ENCODE measurements at regions not wholly inside any gene's neighbourhood (a gene's known extent, or its start where the extent isn't known, plus 50 kb on each side); places are given as distances from the start of the nearest gene placed in this dataset.

DNA sequence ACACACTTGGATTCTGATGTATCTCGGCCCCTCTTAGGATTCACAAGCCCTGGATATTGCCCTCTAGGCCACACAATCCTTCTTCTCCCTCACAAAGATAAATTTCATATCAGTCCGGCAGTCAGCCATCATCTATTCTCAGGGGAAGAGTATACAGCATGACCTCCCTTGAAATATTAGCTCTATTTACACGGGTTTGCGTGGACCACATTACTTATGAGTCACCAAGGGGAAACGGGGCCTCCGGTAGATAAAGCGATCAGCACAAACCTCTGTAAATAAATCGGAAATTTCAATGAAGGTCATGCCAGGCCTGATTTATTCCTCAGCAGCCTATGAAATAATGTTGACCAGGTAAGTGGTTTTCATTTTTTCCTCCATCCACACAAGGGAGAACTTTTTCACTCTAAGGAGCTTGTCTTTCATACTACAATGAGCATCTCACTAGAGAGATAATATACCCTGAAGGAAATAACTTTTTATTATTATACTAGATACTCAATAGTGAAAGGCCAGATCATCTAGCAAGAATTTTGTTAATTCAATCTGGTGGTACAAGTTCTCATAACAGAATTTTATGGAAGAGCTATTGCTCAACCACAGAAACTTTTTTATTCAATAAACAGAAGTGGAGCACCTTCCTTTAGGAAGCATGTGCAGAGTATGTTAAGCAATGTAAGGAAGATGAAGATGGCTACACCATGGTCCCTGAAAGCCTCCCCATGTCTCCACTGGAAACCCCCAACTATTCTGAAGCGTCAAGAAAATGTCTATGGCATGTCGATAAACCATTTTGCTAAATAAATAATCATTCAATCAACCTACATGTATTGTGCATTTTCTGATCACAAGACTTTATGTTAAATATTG lies 125.2 kb upstream of the PIK3C3 start:
- DNase-seq, result no peak

DNA sequence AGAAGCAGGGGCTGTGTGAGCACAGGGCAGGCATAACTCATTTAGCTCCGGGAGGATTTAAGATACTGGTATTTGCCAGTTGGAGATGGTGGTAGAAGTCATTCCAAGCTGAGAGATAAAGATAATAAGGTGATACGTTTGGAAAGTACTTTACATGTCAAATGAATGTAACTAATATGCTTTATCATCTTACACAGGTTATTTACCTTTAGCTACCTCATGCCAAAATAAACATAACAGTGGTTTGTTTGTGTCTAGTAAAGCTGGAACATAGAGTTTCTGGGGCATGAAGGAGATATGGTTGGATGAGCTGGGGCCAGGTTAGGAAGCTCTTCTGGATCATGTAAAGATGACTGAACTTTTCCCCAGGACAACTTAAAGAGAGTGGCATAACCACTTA lies 126.9 kb upstream of the PIK3C3 start:
- DNase-seq, result no peak

DNA sequence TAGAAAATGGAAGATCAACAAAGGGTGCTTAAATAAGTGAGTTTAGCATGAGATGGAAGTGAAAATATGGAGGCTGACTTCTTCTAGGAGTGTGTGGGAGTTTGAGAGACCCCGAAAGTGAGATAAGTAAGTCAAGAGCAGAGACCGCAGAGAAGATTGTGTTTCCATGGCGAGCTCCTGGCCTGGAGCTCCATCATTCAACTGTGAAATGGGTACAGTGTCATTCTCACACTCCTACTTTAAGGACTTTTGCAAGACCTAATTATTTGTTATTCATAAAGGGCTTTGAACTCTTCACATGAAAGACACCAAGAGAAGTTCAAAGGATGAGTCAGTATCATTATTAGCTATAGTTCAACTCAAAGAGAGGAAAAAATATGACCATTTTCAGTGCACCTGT lies 134.2 kb upstream of the PIK3C3 start:
- no peak for DNase-seq

DNA sequence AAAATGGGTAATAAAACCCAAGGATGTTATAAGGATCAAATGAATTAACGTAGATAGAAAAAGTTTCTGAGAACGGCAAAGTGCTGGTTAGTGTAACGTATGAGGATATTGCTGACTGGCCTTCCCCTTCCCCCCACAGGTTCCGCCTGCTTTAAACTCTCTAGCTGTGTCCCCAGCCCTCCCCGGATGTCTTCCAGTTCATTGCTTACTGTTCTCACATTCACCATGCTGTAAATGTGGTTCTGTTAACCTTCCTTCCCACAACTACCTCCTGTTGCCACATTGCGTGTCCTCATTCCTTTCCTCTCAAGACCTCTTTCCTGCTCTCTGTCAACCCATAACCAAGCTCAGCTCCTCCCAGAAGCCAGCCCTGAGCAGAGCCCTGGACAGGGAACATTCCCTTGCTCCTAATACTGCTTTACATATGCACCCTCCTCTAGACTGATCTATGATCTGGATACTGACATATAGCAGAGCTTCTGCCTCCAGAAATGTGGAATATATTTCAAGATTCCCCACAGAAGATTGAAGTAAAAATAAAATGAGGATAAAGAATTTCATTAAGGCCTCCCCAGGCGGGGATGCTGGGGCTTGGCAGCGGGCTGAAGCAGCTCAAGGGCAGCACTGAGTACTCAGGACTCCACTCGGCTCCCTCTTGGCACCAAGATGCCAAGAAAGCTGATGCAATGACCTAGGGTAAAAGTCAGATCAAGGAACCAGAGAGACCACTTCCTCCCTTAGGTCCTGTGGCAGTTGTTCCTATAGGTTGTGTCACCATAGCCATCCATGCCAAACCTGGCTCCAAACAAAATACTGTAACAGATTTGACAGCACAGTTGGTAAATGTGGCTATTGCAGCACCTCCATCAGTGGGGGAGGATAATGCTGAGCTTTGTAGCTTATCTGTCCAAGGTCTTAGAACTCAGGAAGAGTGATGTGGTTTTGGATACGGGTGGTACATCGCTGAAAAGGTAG lies 136.4 kb upstream of the PIK3C3 start:
- DNase-seq, result no peak

GRCh38 chr18:41814651-41815050 lies 140.4 kb upstream of the PIK3C3 start:
- DNase-seq, result no peak

DNA sequence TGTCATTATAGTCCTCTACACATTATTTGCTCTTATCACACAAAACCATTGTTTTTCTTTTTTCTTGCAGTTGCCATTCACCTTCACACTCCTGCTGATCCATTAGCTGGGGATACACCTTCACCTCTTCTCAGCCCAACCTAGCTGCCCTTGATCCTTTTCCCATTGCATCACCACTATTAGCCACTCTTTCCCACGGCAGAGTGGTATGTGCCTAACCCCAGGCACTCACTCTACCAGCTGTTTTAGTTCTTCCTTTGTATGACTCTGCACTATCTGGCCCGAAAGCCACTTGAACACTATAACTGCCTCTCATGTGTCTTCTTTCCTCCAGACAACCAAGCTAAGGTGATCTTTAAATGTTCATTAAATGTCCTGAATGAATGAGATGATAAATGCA lies 145.4 kb upstream of the PIK3C3 start:
- no peak for DNase-seq

DNA sequence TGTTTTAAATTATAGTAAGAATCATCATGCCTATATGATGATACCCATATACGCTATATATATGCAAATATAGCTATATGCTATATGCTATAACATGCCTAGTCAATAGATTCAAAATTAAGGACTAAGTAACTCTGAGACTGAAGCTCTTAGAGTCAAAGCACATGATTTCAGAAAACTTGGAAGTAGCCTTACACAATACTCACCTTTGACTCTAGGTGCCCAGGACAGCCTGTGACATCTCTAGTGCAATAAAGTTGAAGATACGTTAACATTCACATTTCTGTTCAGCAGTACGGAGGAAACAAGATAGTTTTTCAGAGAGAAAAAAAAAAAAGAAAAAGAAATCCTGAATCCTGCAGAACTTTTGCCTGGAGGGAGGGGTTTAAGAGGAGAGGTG lies 149.7 kb upstream of the PIK3C3 start:
- no peak for DNase-seq

DNA sequence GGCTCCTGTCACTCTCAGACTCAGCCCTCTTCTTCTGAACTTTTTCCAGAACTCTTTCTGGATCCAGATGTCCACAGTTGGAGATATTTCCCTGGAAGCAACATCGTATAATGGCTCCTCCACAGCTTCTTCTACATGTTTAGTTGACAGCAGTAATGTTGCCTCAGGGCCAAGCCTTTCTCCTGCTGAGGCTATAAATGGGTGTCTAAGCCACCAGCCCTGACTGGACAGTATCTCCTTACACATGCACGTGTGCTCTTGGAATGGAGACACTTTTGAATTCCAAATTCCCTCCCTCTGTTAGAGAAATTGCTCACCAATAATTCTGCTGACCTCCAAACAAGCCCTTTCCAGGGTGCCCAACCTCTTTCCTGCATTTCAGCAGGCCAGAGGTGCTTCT lies 156.2 kb upstream of the PIK3C3 start:
- DNase-seq, result no peak

GRCh38 chr18:41790687-41791086 lies 164.3 kb upstream of the PIK3C3 start:
- no peak for DNase-seq

GRCh38 chr18:41789001-41789400 lies 166.0 kb upstream of the PIK3C3 start:
- no peak for DNase-seq

GRCh38 chr18:41783879-41784278 lies 171.2 kb upstream of the PIK3C3 start:
- no peak for DNase-seq

DNA sequence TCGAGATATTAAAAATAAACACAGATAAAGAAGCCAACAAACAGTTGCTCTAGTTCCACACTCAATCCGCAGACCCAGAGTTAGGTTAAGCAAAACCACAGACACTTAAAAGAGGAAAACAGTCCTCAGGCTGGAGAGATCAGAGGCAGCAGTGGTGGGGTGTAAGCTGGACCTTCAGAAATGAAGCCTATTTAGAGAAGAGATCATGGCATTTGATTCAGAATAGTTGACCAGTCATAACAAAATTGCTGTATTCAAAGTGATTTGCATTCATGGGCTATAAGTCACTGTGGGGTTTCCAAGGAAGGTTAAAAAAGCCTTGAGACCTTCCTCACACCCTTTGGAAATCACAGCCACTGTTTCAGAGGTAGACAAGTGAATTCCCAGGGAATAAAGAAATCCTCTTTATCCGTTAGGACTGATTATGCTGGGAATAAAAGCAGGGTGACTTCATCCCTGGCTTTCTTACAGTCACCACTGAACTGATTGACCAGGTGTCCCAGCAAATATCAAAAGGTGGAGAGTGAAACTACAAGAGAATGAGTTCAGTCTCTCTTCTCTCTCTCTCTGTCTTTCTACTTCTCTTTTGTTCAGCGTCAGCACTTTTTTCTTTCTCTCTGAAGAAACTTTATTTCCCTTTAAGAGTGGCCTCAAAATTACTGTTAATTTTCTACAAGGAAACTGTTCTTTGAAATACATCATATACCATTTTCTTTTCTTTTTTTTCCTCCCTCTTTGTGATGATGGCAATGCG lies 171.8 kb upstream of the PIK3C3 start:
- no peak for DNase-seq

DNA sequence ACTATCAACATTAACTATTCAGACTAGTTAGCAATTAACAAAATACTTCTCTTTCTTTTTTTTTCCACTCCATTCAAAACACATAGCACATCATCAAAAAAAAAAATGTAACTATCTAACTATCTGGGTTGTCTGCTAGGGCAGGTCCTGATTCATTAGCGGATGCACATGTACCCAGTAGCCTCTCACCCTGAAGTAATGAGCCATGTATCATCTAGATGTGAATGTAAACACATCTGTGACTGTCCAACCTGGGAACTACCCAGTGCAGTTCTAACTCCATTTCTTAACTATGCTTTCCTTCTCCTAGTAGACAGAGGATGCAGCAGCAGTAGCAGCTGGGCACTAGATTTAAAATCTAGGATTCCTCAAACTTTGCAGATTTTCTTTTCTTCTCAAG lies 183.1 kb upstream of the PIK3C3 start:
- DNase-seq, result no peak

DNA sequence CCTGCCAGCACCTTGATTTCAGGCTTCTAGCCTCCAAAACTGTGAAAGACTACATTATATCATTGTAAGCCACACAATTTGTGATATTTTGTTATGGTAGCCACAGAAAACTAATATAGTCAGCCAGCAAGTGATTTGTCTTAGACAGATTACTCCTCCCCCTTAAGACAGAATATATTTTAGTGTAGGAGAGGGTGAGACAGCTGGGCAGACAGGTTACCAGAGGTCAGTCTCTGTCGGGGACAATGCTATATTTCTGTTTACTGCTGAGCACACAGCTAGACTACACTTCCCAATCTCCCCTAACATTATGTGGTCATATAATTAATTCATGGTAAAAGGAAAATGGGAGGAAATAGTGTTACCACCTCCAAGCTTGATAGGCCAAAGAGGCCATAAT lies 185.8 kb upstream of the PIK3C3 start:
- DNase-seq, result no peak

GRCh38 chr18:41768467-41768866 lies 186.6 kb upstream of the PIK3C3 start:
- DNase-seq, result no peak

DNA sequence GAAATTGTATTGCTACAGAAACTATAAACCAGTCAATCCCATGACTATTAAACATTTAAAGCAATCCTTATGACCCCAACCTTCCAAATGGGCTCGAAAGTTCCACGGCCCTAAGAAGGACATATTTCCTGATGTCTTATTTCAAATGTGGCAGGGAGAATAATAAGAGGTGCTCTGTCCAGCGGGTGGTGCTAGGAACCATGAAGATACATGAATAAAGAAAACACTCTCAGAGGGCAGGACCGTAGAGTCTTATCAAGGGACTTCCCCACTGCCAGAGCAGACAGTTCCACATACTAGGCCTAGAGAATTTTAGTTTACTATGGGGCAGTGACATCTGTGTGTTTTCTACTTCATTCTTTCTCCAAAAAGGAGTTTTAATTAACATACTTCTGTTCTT lies 187.1 kb upstream of the PIK3C3 start:
- no peak for DNase-seq

- no peak for DNase-seq
Measured at GRCh38 chr18:41765460-41765859, 189.6 kb upstream of the PIK3C3 start.

DNA sequence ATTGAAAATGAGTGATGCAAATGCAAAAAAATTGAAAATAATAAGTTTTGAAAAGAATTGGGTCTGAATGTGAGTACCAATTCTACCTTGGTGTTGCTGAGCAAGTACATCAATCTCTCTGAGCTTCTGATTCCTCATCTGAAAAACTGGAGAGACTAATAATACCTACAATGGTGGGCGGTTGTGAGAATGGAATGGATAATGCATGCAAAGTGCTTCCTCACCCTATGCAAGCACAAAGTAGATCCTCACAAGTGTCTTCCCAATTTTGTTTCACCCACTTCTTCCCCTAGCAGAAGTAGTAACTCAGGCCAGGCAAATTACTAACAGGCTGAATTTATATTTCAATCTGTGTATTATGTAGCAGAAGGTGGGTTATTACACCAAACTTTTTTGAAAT lies 191.7 kb upstream of the PIK3C3 start:
- no peak for DNase-seq

DNA sequence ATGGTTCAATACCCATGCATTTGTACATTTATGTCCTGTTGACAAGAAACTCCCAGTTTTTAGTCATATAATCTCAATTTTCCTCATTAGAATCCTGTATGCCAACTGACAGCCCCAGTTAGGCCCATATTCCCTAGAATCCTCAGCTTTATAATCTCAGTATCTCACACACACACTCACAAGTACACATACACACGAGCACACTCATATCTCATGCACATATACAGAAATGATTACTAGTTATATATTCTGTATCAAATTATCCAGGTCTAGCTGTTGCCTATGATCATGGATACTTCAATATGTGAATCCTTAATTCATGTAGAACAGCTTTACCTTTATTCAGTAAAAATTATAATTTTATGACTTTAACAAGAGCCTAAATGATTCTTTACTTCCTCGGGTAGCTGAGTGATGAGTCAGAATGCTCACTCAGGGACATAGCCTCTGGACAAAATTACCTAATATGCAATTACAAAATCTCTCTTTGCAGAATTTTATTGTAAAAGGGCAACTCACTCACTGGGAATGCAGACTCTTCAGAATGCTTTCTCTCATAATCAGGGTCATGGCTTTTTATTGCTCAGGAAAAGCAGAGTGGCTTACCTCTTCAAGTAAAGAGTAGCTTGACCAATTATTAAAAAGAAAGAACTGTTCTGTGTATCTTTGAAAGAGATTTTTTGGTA lies 193.6 kb upstream of the PIK3C3 start:
- DNase-seq, result no peak

GRCh38 chr18:41758534-41758933 lies 196.5 kb upstream of the PIK3C3 start:
- DNase-seq, result no peak

- no peak for DNase-seq
Measured at GRCh38 chr18:41756141-41756540, 198.9 kb upstream of the PIK3C3 start.

DNA sequence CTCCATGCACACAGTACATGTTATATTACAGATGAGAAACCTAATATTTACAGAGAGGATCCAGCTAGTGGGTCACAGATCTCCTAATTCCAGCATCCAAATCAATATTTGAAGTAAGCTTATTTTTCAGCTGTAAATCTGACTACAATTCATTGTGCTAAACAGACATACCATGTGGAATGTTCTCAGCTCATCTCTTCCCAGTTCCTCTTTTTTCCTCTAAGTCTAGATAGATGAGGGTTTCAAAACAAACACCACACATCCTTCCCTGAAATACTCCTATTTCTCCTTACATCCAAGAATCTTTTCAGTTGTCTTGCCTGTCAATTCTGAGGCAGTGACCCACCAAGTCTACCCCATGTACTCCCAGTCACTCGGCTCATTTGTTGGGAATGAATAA lies 200.7 kb upstream of the PIK3C3 start:
- DNase-seq, result no peak
